PC-3 (cell line): ENCODE measurements at regions not wholly inside any gene's neighbourhood (a gene's known extent, or its start where the extent isn't known, plus 50 kb on each side); places are given as distances from the start of the nearest gene placed in this dataset.

Experiments used
- EZH2 ChIP-seq: fragments of 300-600 bp; sonication (generic); IDR thresholded peaks from one replicate; pipeline ENCODE4 v1.6.1; 2017; ENCODE audit warnings: antibody characterized with exemption, mild to moderate bottlenecking, low read length; ENCODE audit not compliant: unreplicated experiment
- EZH2phosphoT487 ChIP-seq: fragments of 300-600 bp; sonication (generic); IDR thresholded peaks from 2 replicates; pipeline ENCODE4 v1.6.1; 2018; ENCODE audit warnings: mild to moderate bottlenecking, antibody characterized with exemption, low read length, borderline replicate concordance
- TF ChIP-seq, protein P1 (sequence below): fragments of 300-600 bp; sonication (generic); conservative IDR thresholded peaks from 2 replicates; pipeline ENCODE4 v1.5.1; 2017; ENCODE audit warnings: antibody characterized with exemption, low read depth, mild to moderate bottlenecking, low read length

GRCh38 chr12:100058482-100059029, 73.8 kb upstream of the ANKS1B start:
- TF ChIP-seq, protein P1, sequence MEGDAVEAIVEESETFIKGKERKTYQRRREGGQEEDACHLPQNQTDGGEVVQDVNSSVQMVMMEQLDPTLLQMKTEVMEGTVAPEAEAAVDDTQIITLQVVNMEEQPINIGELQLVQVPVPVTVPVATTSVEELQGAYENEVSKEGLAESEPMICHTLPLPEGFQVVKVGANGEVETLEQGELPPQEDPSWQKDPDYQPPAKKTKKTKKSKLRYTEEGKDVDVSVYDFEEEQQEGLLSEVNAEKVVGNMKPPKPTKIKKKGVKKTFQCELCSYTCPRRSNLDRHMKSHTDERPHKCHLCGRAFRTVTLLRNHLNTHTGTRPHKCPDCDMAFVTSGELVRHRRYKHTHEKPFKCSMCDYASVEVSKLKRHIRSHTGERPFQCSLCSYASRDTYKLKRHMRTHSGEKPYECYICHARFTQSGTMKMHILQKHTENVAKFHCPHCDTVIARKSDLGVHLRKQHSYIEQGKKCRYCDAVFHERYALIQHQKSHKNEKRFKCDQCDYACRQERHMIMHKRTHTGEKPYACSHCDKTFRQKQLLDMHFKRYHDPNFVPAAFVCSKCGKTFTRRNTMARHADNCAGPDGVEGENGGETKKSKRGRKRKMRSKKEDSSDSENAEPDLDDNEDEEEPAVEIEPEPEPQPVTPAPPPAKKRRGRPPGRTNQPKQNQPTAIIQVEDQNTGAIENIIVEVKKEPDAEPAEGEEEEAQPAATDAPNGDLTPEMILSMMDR, result peak; percentile 52
- no peak for TF ChIP-seq EZH2
- no peak for TF ChIP-seq EZH2phosphoT487
